DND-41 (cell line): ENCODE measurements at regions not wholly inside any gene's neighbourhood (a gene's known extent, or its start where the extent isn't known, plus 50 kb on each side); places are given as distances from the start of the nearest gene placed in this dataset.

ENCODE experiments used
- ATAC-seq: fragments of 200-7000 bp; cut with Tn5 transposase; 3 replicates; pipeline ENCODE4 v1.9.1; 2021; ENCODE audit warnings: low read depth; ENCODE audit not compliant: insufficient read depth
- DNase-seq: peaks from one replicate; pipeline ENCODE4 v3.0.0-alpha.2; 2020
- H2AFZ ChIP-seq: 2 replicates; pipeline ENCODE4 v1.6.0; 2012; ENCODE audit warnings: low read depth, low read length
- H3K27ac ChIP-seq: 2 replicates; pipeline ENCODE4 v1.5.1; 2012; ENCODE audit warnings: low read length, inconsistent platforms
- H3K27me3 ChIP-seq: fragments of 200-600 bp; sonication (generic); 2 replicates; pipeline ENCODE4 v1.6.0; 2012; ENCODE audit warnings: low read length, mild to moderate bottlenecking, inconsistent platforms; ENCODE audit not compliant: insufficient read depth, poor library complexity
- H3K36me3 ChIP-seq: 2 replicates; pipeline ENCODE4 v1.5.1; 2012; ENCODE audit warnings: low read length, inconsistent platforms; ENCODE audit not compliant: insufficient read depth
- H3K4me1 ChIP-seq: 2 replicates; pipeline ENCODE4 v1.5.1; 2012; ENCODE audit warnings: mild to moderate bottlenecking, low read length; ENCODE audit not compliant: insufficient read depth
- H3K4me2 ChIP-seq: 2 replicates; pipeline ENCODE4 v1.6.0; 2012; ENCODE audit warnings: mild to moderate bottlenecking, moderate library complexity, low read length, inconsistent platforms; ENCODE audit not compliant: insufficient read depth
- H3K4me3 ChIP-seq, 2 experiments: fragments of 200-600 bp in 1 of 2; shearing (Covaris generic) in 1 of 2; 2 replicates each; pipeline ENCODE4 v1.5.1; 2012 to 2016; ENCODE audit warnings: inconsistent platforms in 2 of 2, low read length in 2 of 2, mild to moderate bottlenecking in 2 of 2, low read depth in 1 of 2, moderate library complexity in 1 of 2
- H3K79me2 ChIP-seq: 2 replicates; pipeline ENCODE4 v1.6.0; 2012; ENCODE audit warnings: low read length, inconsistent platforms; ENCODE audit not compliant: insufficient read depth
- H3K9ac ChIP-seq: 2 replicates; pipeline ENCODE4 v1.6.0; 2012; ENCODE audit warnings: low read depth, mild to moderate bottlenecking, inconsistent platforms, low read length, moderate library complexity
- H3K9me3 ChIP-seq: 2 replicates; pipeline ENCODE4 v1.5.1; 2012; ENCODE audit warnings: low read length, moderate library complexity, mild to moderate bottlenecking, inconsistent platforms; ENCODE audit not compliant: insufficient read depth, severe bottlenecking
- H4K20me1 ChIP-seq: 2 replicates; pipeline ENCODE4 v1.6.0; 2012; ENCODE audit warnings: low read length; ENCODE audit not compliant: insufficient read depth
- CTCF ChIP-seq: IDR thresholded peaks from 2 replicates; pipeline ENCODE4 v1.5.1; 2012; ENCODE audit warnings: borderline replicate concordance, low read length, moderate library complexity, mild to moderate bottlenecking; ENCODE audit not compliant: poor library complexity, severe bottlenecking; ENCODE audit errors: extremely low read depth
- EZH2 ChIP-seq: IDR thresholded peaks from 3 replicates; pipeline ENCODE4 v1.6.1; 2012; ENCODE audit warnings: borderline replicate concordance, low read depth, mild to moderate bottlenecking, moderate library complexity, low read length, inconsistent platforms; ENCODE audit not compliant: severe bottlenecking

DNA sequence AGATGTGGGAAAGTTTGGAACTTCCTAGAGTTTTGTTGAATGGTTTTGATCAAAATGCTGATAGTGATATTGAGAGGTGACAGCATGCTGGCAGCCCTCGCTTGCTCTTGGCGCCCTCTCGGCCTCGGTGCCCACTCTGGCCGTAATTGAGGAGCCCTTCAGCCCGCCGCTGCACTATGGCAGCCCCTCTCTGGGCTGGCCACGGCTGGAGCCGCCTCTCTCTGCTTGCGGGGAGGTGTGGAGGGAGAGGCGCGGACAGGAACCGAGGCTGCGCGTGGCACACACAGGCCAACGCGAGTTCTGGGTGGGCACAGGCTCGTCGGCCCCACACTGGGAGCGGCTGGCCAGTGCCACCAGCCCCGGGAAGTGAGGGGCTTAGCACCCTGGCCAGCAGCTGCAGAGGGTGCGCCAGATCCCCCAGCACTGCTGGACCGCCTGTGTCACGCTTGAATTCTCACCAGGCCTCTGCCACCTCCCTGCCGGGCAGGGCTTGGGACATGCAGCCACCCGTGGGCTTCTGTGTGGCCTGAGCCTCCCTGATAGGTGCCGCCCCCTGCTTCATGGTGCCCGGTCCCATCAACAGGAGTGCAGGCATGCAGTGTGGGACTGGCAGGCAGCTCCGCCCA lies 488.5 kb downstream of the CYLC2 start:
- Histone ChIP-seq H2AFZ (no peak overlapping the region), H4K20me1 (no peaks in the 10 kb centered on the region), H3K4me2 (no peak overlapping the region), H3K9me3 (no peaks in the 10 kb centered on the region), H3K9ac (no peak overlapping the region), H3K36me3 (no peaks in the 10 kb centered on the region), H3K27ac (no peak overlapping the region), H3K27me3 (no peaks in the 10 kb centered on the region), H3K4me1 (no peaks in the 10 kb centered on the region), H3K4me3 (no peak overlapping the region), H3K79me2 (no peaks in the 10 kb centered on the region)
- no peak for TF ChIP-seq CTCF
- TF ChIP-seq EZH2 = no peak
- no peak for ATAC-seq
- no peak for DNase-seq

GRCh38 chr9:103485138-103485537 lies 490.0 kb downstream of the CYLC2 start:
- H3K27ac ChIP-seq = no peak overlapping the region
- no peaks in the 10 kb centered on the region for H3K36me3 ChIP-seq
- no peaks in the 10 kb centered on the region for H4K20me1 ChIP-seq
- DNase-seq (no peak), ATAC-seq (no peak)
- H3K9me3 ChIP-seq = no peaks in the 10 kb centered on the region
- H3K9ac ChIP-seq = no peak overlapping the region
- no peaks in the 10 kb centered on the region for H3K27me3 ChIP-seq
- no peak overlapping the region for H3K4me3 ChIP-seq
- no peak overlapping the region for H3K4me2 ChIP-seq
- no peak for TF ChIP-seq EZH2
- no peak for TF ChIP-seq CTCF
- H3K79me2 ChIP-seq = no peaks in the 10 kb centered on the region
- no peaks in the 10 kb centered on the region for H3K4me1 ChIP-seq
- H2AFZ ChIP-seq = no peak overlapping the region

GRCh38 chr9:103514767-103515166 lies 519.6 kb downstream of the CYLC2 start:
- Histone ChIP-seq H3K79me2 (no peaks in the 10 kb centered on the region), H4K20me1 (no peaks in the 10 kb centered on the region), H3K27ac (no peak overlapping the region), H3K4me1 (no peaks in the 10 kb centered on the region), H3K4me2 (no peak overlapping the region), H3K9me3 (no peaks in the 10 kb centered on the region), H3K27me3 (no peaks in the 10 kb centered on the region), H2AFZ (no peak overlapping the region), H3K36me3 (no peaks in the 10 kb centered on the region), H3K9ac (no peak overlapping the region), H3K4me3 (no peak overlapping the region)
- ATAC-seq = no peak
- TF ChIP-seq EZH2 = no peak
- no peak for TF ChIP-seq CTCF
- DNase-seq = no peak
